ENCODE measurements at regions not wholly inside any gene's neighbourhood (a gene's known extent, or its start where the extent isn't known, plus 50 kb on each side); places are given as distances from the start of the nearest gene placed in this dataset.

DNA sequence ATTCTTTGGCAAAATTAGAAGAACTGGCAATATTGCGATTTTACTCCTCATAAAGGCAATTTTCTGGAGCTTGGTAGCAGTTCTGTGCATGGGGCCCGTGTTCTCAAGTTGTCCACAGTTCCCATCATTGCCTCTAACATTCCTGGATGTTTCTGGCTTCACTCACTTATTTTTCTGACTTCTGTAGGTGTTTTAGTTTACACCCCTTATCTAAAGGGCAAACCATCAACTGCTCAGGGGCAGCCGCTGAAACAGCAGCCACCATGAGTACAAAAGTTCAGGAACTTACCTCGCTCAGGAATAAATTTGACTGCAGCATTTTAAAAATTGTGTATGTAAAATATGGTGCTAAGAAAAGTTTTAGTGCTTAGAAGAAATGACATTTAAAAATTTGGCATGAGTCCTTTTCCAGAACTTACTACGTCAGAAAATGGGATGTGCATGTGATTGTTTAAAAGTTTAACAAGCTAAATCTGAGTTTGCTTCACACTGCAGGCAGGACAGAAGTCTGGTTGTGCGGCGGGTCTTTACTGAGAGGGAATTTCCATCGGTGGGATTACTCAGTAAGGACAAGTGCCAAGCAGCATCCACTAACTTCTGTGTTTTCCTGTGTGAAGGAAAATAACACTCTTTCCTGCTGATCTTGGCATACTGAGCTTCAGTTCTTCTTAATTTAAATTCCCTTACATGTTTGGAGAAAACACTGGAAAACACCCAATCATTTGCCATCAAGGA lies 261.7 kb downstream of the MAT2B start:
- no peak overlapping the region for H3K9ac ChIP-seq (ENCODE audit: low read depth in 1 of 2, low read length in 2 of 2)
- H3K36me3 ChIP-seq (ENCODE audit: control insufficient read depth in 2 of 2, insufficient read depth in 2 of 2, low read length in 2 of 2) = no peaks in the 10 kb centered on the region
- H3K27ac ChIP-seq (ENCODE audit: low read depth in 2 of 2, low read length in 2 of 2) = no peak overlapping the region
- no peaks in the 10 kb centered on the region for H3K9me3 ChIP-seq (ENCODE audit: control insufficient read depth in 2 of 2, low read length in 2 of 2)
- no peaks in the 10 kb centered on the region for H3K4me1 ChIP-seq (ENCODE audit: control insufficient read depth in 2 of 2, insufficient read depth in 2 of 2, low read length in 2 of 2)
- no peaks in the 10 kb centered on the region for H3K27me3 ChIP-seq (ENCODE audit: control insufficient read depth in 2 of 2, insufficient read depth in 2 of 2, low read length in 2 of 2)
- H3K4me3 ChIP-seq (ENCODE audit: low read length in 2 of 2) = no peak overlapping the region

DNA sequence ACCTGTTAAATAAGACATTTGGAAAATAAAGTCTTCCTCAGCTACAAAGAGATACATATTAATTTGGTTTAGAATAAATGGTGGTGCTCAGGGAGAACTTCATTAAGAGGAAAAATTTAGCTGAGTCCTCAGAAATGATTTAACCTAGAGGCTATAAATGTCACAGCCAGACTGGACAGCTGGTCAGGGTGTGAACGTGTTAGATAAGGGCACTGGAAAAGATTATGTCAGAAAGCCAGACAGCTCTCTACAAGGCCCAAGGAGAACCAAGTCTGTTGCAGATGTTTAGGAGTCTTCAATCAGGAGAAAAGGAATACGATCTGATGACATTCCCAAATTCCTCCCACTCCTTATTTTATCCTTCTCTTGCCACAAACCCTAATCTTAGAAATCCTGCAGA lies 265.2 kb downstream of the MAT2B start:
- no peaks in the 10 kb centered on the region for H3K9me3 ChIP-seq (ENCODE audit: control insufficient read depth in 2 of 2, low read length in 2 of 2)
- H3K27ac ChIP-seq (ENCODE audit: low read depth in 2 of 2, low read length in 2 of 2) = no peak overlapping the region
- H3K9ac ChIP-seq (ENCODE audit: low read depth in 1 of 2, low read length in 2 of 2) = no peak overlapping the region
- no peak overlapping the region for H3K4me3 ChIP-seq (ENCODE audit: low read length in 2 of 2)
- H3K36me3 ChIP-seq (ENCODE audit: control insufficient read depth in 2 of 2, insufficient read depth in 2 of 2, low read length in 2 of 2) = no peaks in the 10 kb centered on the region
- H3K4me1 ChIP-seq (ENCODE audit: control insufficient read depth in 2 of 2, insufficient read depth in 2 of 2, low read length in 2 of 2) = no peaks in the 10 kb centered on the region
- no peaks in the 10 kb centered on the region for H3K27me3 ChIP-seq (ENCODE audit: control insufficient read depth in 2 of 2, insufficient read depth in 2 of 2, low read length in 2 of 2)

DNA sequence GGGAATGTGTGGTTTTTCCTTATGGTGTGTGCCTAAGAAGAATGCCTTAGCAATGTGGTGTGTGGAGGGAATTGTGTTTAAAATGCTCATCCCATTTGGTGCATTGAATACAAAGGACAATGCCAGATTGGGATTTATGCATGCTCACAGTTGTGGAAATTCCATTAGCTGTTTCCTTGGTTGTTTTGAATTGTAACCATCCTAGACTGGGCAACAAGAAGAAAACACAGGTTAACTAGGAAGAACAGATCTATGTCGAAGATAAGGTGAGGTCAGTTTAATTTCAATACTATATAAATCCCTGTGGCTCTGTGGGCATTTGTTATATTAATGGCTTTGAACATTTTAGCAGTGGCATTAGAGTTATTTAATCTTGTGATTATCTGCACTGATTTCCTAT lies 266.8 kb downstream of the MAT2B start:
- no peaks in the 10 kb centered on the region for H3K9me3 ChIP-seq (ENCODE audit: control insufficient read depth in 2 of 2, low read length in 2 of 2)
- H3K9ac ChIP-seq (ENCODE audit: low read depth in 1 of 2, low read length in 2 of 2) = no peak overlapping the region
- no peak overlapping the region for H3K4me3 ChIP-seq (ENCODE audit: low read length in 2 of 2)
- H3K27me3 ChIP-seq (ENCODE audit: control insufficient read depth in 2 of 2, insufficient read depth in 2 of 2, low read length in 2 of 2) = no peaks in the 10 kb centered on the region
- no peaks in the 10 kb centered on the region for H3K4me1 ChIP-seq (ENCODE audit: control insufficient read depth in 2 of 2, insufficient read depth in 2 of 2, low read length in 2 of 2)
- H3K36me3 ChIP-seq (ENCODE audit: control insufficient read depth in 2 of 2, insufficient read depth in 2 of 2, low read length in 2 of 2) = no peaks in the 10 kb centered on the region
- no peak overlapping the region for H3K27ac ChIP-seq (ENCODE audit: low read depth in 2 of 2, low read length in 2 of 2)

DNA sequence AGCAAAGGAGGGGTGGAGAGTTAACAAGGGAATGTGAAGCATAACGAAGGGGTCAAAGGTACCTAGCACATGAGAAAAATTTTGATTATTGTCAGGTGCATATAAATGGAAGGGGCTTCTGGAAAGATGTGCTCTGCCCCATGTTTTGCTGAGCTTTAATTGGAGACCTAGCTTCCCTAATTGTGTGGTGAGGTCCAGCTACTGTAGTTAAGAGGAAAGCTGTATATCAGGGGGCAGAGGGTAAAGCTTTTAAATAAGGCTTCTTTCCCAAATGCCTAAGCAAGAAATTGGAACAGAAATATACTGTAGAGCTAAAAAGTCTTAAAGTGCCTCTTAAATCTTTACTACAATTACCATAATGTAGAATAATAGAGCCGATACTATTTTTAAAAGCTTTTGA lies 267.2 kb downstream of the MAT2B start:
- no peak overlapping the region for H3K27ac ChIP-seq (ENCODE audit: low read depth in 2 of 2, low read length in 2 of 2)
- no peaks in the 10 kb centered on the region for H3K36me3 ChIP-seq (ENCODE audit: control insufficient read depth in 2 of 2, insufficient read depth in 2 of 2, low read length in 2 of 2)
- H3K27me3 ChIP-seq (ENCODE audit: control insufficient read depth in 2 of 2, insufficient read depth in 2 of 2, low read length in 2 of 2) = no peaks in the 10 kb centered on the region
- H3K4me1 ChIP-seq (ENCODE audit: control insufficient read depth in 2 of 2, insufficient read depth in 2 of 2, low read length in 2 of 2) = no peaks in the 10 kb centered on the region
- H3K4me3 ChIP-seq (ENCODE audit: low read length in 2 of 2) = no peak overlapping the region
- H3K9me3 ChIP-seq (ENCODE audit: control insufficient read depth in 2 of 2, low read length in 2 of 2) = no peaks in the 10 kb centered on the region
- H3K9ac ChIP-seq (ENCODE audit: low read depth in 1 of 2, low read length in 2 of 2) = no peak overlapping the region

DNA sequence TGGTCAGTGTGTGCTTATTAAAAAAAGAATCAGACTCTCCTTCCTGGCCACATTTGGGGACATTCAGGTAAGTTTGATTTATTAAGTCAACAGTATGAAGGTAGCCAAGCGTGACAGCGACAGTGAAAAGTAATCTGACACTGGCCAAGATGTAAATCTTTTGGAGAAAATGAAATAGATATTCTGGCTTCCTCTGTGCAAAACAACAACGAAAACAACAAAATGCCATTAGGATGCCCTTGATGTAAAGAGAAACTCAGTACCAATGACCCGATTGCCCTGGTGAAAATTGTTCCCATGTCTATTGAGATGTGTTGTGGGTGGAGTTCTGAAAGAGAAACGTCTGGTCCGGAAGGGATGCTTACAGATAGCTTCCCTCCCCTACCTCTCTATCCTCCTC lies 267.8 kb downstream of the MAT2B start:
- no peaks in the 10 kb centered on the region for H3K4me1 ChIP-seq (ENCODE audit: control insufficient read depth in 2 of 2, insufficient read depth in 2 of 2, low read length in 2 of 2)
- no peaks in the 10 kb centered on the region for H3K27me3 ChIP-seq (ENCODE audit: control insufficient read depth in 2 of 2, insufficient read depth in 2 of 2, low read length in 2 of 2)
- no peak overlapping the region for H3K9ac ChIP-seq (ENCODE audit: low read depth in 1 of 2, low read length in 2 of 2)
- H3K36me3 ChIP-seq (ENCODE audit: control insufficient read depth in 2 of 2, insufficient read depth in 2 of 2, low read length in 2 of 2) = no peaks in the 10 kb centered on the region
- no peak overlapping the region for H3K27ac ChIP-seq (ENCODE audit: low read depth in 2 of 2, low read length in 2 of 2)
- no peak overlapping the region for H3K4me3 ChIP-seq (ENCODE audit: low read length in 2 of 2)
- no peaks in the 10 kb centered on the region for H3K9me3 ChIP-seq (ENCODE audit: control insufficient read depth in 2 of 2, low read length in 2 of 2)

DNA sequence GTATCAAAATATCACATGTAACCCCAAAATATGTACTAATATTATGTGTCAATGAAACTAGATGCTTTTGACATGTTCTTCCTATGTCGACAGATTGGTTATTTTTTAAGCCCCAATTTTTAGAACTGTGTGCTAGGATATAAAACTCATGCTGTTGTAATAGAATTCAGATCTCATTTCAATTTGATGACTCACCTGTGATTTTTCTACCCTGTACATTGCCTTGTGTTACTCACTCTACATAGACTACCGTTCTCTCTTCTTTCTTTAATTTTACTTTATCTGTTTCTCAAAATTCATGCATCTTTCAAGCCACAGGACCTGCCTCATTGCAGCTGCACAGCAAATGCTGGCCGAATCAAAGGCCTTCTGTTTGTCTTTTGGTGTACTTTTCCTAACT lies 284.5 kb downstream of the MAT2B start:
- H3K4me3 ChIP-seq (ENCODE audit: low read length in 2 of 2) = no peak overlapping the region
- no peaks in the 10 kb centered on the region for H3K4me1 ChIP-seq (ENCODE audit: control insufficient read depth in 2 of 2, insufficient read depth in 2 of 2, low read length in 2 of 2)
- no peaks in the 10 kb centered on the region for H3K36me3 ChIP-seq (ENCODE audit: control insufficient read depth in 2 of 2, insufficient read depth in 2 of 2, low read length in 2 of 2)
- H3K27ac ChIP-seq (ENCODE audit: low read depth in 2 of 2, low read length in 2 of 2) = no peak overlapping the region
- H3K9me3 ChIP-seq (ENCODE audit: control insufficient read depth in 2 of 2, low read length in 2 of 2) = no peaks in the 10 kb centered on the region
- H3K9ac ChIP-seq (ENCODE audit: low read depth in 1 of 2, low read length in 2 of 2) = no peak overlapping the region
- no peaks in the 10 kb centered on the region for H3K27me3 ChIP-seq (ENCODE audit: control insufficient read depth in 2 of 2, insufficient read depth in 2 of 2, low read length in 2 of 2)

DNA sequence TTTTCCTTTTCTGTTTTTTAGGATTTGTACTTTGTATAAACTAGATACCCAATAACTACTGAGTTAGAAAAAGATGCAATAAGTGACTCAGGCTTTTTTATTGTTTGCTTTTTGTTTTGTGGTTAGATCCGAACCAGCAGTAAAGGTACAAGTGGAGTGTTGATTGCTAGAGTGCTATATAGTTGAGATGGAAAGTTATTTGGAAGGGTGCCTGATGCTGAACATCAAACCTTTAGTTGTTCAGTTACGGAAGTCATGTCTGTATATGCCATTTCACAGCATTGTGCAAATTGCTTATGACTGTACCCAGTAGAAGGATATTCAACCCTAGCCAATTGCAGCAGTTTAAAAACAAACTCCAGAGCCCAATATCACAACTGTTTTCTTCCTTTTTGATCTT lies 285.1 kb downstream of the MAT2B start:
- H3K4me3 ChIP-seq (ENCODE audit: low read length in 2 of 2) = no peak overlapping the region
- no peaks in the 10 kb centered on the region for H3K27me3 ChIP-seq (ENCODE audit: control insufficient read depth in 2 of 2, insufficient read depth in 2 of 2, low read length in 2 of 2)
- H3K4me1 ChIP-seq (ENCODE audit: control insufficient read depth in 2 of 2, insufficient read depth in 2 of 2, low read length in 2 of 2) = no peaks in the 10 kb centered on the region
- no peak overlapping the region for H3K27ac ChIP-seq (ENCODE audit: low read depth in 2 of 2, low read length in 2 of 2)
- no peak overlapping the region for H3K9ac ChIP-seq (ENCODE audit: low read depth in 1 of 2, low read length in 2 of 2)
- H3K9me3 ChIP-seq (ENCODE audit: control insufficient read depth in 2 of 2, low read length in 2 of 2) = no peaks in the 10 kb centered on the region
- H3K36me3 ChIP-seq (ENCODE audit: control insufficient read depth in 2 of 2, insufficient read depth in 2 of 2, low read length in 2 of 2) = no peaks in the 10 kb centered on the region

DNA sequence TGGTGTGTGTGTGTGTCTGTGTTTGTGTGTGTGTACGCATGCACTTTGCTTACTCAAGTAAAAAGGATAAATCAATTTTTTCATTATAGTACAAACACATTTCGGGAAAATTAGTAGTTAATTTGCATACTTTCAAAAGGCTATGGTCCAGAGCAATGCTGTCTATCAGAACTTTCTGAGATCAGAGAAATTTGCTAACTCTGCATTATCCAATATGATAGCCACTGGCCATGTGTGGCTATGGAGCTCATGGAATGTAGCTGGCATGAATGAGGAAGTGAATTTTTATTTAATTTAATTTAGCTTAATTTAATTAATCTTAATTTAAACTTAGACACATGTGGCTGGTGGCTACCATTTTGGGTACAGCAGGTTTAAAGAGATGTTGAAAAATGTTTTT lies 289.6 kb downstream of the MAT2B start:
- no peaks in the 10 kb centered on the region for H3K36me3 ChIP-seq (ENCODE audit: control insufficient read depth in 2 of 2, insufficient read depth in 2 of 2, low read length in 2 of 2)
- no peaks in the 10 kb centered on the region for H3K9me3 ChIP-seq (ENCODE audit: control insufficient read depth in 2 of 2, low read length in 2 of 2)
- no peaks in the 10 kb centered on the region for H3K27me3 ChIP-seq (ENCODE audit: control insufficient read depth in 2 of 2, insufficient read depth in 2 of 2, low read length in 2 of 2)
- H3K4me1 ChIP-seq (ENCODE audit: control insufficient read depth in 2 of 2, insufficient read depth in 2 of 2, low read length in 2 of 2) = no peaks in the 10 kb centered on the region
- no peak overlapping the region for H3K9ac ChIP-seq (ENCODE audit: low read depth in 1 of 2, low read length in 2 of 2)
- no peak overlapping the region for H3K4me3 ChIP-seq (ENCODE audit: low read length in 2 of 2)
- H3K27ac ChIP-seq (ENCODE audit: low read depth in 2 of 2, low read length in 2 of 2) = no peak overlapping the region

DNA sequence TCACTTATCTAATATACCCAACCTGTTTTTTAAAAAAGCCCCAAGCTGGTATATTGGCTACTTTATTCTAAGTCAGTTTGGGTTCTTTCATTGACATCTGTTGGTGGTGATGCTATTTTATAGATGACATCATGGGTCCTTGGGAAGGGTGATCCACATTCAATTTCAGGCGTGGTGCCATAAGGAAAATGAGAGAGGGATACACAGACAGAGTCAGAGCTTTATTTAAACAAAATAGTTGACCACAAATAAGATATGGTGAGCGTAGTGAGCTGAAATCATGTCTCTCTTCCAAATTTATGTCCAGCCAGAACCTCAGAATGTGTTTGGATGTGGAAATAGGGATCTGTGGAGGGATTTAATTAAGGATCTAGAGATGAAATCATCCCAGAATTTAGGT lies 302.4 kb downstream of the MAT2B start:
- Histone ChIP-seq H3K4me3 (ENCODE audit: low read length in 2 of 2) (no peak overlapping the region), H3K9me3 (ENCODE audit: control insufficient read depth in 2 of 2, low read length in 2 of 2) (no peaks in the 10 kb centered on the region), H3K36me3 (ENCODE audit: control insufficient read depth in 2 of 2, insufficient read depth in 2 of 2, low read length in 2 of 2) (no peaks in the 10 kb centered on the region)

DNA sequence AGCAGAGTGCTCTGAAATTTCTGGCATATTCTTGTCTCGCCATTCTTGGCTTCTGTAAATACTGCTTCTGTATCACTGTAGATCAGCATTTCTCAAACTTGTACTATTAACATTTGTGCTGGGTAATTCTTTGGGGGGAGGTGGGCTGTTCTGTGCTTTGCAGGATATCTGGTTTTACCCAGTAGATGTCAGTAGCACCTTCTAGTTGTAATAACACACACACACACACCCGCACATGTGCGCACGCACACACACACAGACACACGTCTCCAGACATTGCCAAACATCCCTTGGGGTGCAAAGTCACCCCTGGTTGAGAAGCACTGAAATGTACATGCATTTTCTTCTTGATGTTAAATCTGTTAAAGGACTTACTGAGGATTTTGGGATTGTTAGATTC lies 304.1 kb downstream of the MAT2B start:
- Histone ChIP-seq H3K9me3 (ENCODE audit: control insufficient read depth in 2 of 2, low read length in 2 of 2) (no peaks in the 10 kb centered on the region), H3K9ac (ENCODE audit: low read depth in 1 of 2, low read length in 2 of 2) (no peak overlapping the region), H3K36me3 (ENCODE audit: control insufficient read depth in 2 of 2, insufficient read depth in 2 of 2, low read length in 2 of 2) (no peaks in the 10 kb centered on the region), H3K27ac (ENCODE audit: low read depth in 2 of 2, low read length in 2 of 2) (no peak overlapping the region), H3K27me3 (ENCODE audit: control insufficient read depth in 2 of 2, insufficient read depth in 2 of 2, low read length in 2 of 2) (no peaks in the 10 kb centered on the region), H3K4me1 (ENCODE audit: control insufficient read depth in 2 of 2, insufficient read depth in 2 of 2, low read length in 2 of 2) (peaks cover 4 to 6% of the 10 kb centered on the region in 2 donors), H3K4me3 (ENCODE audit: low read length in 2 of 2) (no peak overlapping the region)

More for the DNA sequence above, 302.4 kb downstream of the MAT2B start:
- H3K9ac ChIP-seq (ENCODE audit: low read depth in 1 of 2, low read length in 2 of 2) = no peak overlapping the region
- no peaks in the 10 kb centered on the region for H3K4me1 ChIP-seq (ENCODE audit: control insufficient read depth in 2 of 2, insufficient read depth in 2 of 2, low read length in 2 of 2)
- H3K27ac ChIP-seq (ENCODE audit: low read depth in 2 of 2, low read length in 2 of 2) = no peak overlapping the region
- H3K27me3 ChIP-seq (ENCODE audit: control insufficient read depth in 2 of 2, insufficient read depth in 2 of 2, low read length in 2 of 2) = no peaks in the 10 kb centered on the region

DNA sequence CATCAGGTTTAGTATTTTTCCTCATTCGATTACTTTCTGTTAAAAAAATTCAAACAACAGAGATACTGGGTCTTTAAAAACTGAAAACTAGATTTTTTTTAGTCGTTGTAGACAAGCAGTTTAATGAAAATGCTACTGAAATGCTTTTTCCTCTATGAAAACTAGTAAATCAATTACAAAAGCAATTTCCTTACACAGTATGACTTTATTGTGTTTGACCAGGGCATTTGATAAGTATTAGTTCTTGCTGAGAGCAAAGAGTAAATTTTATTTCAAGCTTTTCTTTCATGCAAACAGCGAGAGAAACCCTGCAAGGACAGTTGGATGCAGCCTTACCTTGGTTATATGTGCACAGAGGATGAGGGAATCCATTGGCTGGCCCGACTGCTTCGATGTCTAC lies 308.5 kb downstream of the MAT2B start:
- Histone ChIP-seq H3K36me3 (ENCODE audit: control insufficient read depth in 2 of 2, insufficient read depth in 2 of 2, low read length in 2 of 2) (no peaks in the 10 kb centered on the region), H3K27me3 (ENCODE audit: control insufficient read depth in 2 of 2, insufficient read depth in 2 of 2, low read length in 2 of 2) (no peaks in the 10 kb centered on the region), H3K4me3 (ENCODE audit: low read length in 2 of 2) (no peak overlapping the region), H3K4me1 (ENCODE audit: control insufficient read depth in 2 of 2, insufficient read depth in 2 of 2, low read length in 2 of 2) (peaks cover 4 to 6% of the 10 kb centered on the region in 2 donors), H3K9me3 (ENCODE audit: control insufficient read depth in 2 of 2, low read length in 2 of 2) (no peaks in the 10 kb centered on the region), H3K9ac (ENCODE audit: low read depth in 1 of 2, low read length in 2 of 2) (no peak overlapping the region), H3K27ac (ENCODE audit: low read depth in 2 of 2, low read length in 2 of 2) (no peak overlapping the region)

Data from mucosa of rectum (tissue), 2 donors.